ENCODE measurements at regions not wholly inside any gene's neighbourhood (a gene's known extent, or its start where the extent isn't known, plus 50 kb on each side); places are given as distances from the start of the nearest gene placed in this dataset.

DNA sequence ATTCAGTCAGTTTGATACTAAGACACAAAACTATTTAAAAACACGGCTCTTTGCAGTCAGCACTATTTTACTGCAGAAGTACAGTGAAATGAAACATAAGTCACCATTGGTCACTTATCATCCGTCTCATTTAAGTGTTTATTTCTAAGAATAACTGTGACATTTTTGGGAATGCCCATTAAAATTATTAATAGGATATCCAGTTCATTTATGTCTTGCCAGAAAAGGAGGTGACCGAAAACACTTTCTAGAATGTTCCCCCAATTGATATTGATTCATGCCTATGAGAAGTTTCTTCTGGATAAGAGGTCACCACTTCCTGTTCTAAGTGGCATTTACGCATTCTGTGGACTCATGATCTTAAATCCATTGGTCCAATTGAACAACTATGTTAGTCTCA, 477.3 kb downstream of the LIG4 start:
- no peak for DNase-seq

DNA sequence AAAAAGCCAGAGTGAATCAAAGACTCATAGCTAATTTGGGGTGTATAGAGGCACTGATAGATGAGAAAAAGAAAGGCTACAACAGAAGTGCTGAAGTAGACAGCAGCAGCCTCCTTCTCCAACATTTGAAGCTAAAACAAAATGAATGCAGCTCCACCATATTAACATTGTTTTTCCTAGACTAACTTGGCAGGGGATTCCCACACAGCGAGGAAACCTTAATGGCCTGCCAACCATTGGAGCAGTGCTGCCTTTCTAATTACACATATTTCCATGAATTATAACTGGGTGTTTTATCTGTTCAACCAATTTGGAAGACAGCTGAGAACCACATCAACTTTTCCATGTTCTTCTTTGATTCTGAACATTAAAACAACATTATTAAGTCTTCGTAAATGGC, 478.6 kb downstream of the LIG4 start:
- DNase-seq = no peak

DNA sequence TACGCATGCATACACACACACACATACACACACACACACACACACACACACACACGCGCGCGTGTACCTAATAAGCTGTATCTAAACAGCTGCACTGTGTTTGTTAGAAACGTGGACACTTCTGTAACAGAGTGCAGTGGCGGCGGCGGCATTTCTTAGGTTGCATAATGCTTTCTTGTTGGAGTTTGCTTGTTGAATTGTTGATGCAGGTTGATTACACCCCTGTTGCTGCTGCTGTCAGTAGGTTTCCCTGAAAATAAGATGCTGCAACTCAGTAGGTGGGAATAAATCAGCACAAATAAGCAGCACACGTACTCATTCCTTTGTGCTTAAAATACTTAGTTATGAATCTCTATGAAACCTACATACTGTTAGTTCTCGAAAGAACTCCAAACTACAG, 479.2 kb downstream of the LIG4 start:
- no peak for DNase-seq

DNA sequence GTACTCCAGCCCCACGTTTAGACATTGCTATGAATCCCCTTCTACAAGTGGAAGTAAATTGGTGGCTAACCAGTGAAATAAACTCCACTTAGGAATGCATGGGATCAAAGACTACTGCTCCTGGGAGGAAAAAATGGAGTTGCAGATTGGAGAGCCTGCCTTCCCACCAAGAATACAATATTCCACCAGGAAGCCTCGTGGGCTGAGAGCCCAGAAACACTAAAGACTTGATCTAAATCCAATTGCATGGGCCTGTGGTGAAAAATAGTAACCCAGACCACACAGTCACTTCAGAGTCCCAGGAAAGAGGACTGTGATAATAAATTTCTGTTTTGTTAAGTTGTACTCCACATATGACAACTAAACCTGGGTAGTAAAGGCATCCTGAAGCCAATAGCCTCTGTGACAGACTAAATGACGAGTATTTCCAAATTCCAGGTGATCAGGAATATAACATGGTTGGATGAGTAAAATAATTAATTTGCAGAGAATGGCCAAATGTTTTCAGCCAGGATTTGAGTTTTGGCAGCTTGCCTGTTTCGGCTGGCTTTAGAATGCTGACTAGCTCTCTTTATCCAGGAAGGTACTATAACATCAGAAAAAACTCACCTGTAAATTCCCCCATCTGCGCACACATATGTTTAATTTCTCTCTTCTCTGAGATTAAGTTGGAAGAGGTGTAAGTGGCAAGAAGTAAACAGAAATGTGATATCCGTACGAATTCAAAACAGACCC, 480.3 kb downstream of the LIG4 start:
- peak; percentile 52 for DNase-seq

DNA sequence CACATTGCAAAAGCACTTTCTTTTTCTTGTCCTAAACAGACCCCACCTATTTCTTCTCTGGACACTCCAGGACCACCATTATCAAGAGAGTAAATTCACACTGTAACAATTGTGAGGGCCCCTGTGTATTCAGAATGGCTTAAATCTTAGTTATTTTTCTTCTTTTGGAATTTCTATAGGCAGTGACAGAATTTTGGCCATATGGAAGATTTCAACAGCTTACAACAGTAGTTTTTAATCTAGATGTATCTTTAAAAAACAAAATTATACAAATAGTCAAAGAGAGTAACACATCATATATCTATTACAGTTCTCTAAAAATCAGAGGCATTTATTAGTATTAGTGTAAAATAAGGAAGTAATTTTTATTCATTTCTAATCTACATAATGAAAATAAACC, 482.1 kb downstream of the LIG4 start:
- no peak for DNase-seq

DNA sequence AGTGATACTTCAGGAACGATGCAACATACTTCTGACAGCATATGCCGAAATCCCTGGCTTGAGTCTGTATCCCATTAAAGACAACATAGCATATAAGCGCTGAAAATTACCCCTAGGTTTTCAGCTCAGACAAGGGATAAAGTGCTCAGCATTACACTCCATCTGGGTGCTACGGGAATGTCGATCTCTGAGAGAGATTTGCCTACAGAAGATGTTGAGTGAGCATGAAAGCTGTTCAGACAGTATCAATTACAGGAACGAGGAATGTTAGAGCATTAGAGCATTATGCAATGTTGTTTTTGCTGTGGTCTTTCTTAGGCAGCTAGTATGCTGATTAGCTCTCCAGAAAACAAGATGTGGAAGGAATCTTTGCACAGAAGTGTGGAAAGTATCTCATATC, 484.5 kb downstream of the LIG4 start:
- DNase-seq = no peak

DNA sequence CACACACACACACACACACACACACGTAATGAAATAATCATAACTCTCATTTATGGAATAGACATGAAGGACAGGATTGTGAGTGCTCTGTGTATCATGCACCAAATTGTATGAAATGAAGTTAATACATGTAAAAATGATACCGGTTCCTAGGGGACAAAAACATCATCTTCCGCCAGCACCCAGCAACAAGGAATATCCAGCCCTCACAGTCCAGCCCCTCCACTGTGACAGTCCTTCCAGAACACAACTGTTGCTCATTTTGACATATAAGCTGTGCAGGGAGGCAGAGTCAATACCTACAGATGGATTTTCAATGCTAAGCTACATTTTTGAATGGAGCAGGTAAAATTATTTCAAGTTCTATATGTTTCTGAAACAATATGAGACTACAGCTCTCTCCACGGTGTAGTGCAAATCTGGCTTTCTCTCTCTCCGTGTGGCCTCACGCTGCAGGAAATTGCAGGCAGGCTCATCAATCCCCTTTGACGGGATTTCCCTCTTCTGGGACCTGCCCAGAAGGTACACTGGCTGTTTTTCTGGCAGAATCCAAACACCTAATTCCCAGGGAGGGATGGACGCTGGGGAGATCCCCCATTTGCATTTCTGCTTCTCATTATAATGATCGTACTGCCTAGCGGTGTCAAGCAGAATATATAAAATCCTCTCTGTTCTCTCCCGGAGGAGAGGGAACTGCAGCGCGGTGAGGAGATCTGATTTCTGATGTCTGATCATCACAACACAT, 494.0 kb downstream of the LIG4 start:
- peak; percentile 39 for DNase-seq

DNA sequence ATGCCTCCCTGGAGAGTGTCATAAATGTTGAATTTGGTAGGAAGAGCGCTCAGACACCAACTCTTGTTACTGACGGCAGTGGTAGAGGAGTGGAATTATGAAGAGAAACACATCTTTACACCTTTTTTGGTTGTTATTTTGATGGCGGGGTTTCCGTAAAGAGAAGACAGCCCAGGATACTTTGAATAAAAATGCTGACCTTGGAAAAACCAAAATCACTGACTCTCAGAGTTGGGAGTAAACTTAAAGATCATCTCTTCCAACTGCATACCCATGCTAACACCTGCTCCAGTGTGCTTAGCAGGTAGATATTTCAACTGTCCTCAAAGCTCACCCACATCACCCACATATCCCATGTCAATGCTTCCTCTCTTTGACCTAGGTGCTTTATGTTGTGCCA, 498.6 kb downstream of the LIG4 start:
- DNase-seq = no peak

DNA sequence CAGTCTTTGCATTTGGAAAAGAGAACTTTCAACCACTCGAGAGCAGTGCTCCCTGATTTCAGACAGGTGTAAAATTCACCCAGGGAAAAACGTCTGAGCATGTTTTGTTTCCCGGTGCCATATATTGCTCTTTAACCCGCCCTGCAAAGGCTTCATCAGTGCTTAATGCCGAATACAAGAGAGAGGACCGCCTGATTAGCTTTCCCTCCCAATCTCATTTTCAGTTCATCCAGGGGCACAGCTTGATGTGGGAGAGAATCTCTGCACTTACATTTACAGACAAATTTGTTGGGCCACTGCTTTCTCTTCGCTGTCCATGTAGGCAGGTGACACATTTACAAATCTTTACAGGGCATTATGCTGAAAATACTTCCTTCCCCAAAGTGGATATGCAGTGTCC, 499.1 kb downstream of the LIG4 start:
- DNase-seq = no peak

DNA sequence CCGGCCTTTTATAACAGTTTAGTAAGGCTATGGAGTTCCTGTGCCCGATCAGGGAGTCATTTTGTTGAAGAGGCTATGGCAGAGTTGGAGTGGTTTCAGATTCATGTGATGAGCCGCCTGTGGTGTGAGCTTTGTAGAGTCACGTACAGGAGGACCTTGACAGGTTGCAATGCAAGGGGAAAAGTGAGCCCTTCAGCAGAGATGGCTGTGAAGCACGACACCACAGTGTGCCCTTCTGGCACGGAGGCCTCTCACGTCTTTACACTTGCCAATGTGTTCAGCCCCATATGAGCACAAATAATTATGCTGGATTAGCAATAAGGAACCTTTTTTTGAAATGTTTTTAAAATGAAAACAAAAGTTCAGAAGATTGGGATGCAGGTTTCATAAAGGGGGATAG, 499.8 kb downstream of the LIG4 start:
- no peak for DNase-seq

DNA sequence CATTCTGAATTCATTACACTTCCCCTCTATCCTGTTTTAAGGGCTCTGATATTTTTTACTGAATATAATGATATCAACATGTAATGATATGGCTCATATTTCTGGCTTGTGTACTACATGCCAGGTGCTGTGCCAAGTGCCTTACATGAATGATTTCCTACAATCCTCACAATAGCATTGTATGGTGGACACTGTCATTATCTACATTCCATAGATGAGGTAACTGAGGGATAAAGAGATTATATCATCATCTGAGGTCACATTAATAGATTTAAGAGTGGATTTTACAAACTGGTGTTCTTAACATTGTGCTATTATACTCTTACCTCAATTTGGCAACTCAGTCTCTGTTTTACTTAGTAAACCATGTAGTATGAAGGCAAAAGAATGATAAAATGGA, 502.0 kb downstream of the LIG4 start:
- DNase-seq = no peak

DNA sequence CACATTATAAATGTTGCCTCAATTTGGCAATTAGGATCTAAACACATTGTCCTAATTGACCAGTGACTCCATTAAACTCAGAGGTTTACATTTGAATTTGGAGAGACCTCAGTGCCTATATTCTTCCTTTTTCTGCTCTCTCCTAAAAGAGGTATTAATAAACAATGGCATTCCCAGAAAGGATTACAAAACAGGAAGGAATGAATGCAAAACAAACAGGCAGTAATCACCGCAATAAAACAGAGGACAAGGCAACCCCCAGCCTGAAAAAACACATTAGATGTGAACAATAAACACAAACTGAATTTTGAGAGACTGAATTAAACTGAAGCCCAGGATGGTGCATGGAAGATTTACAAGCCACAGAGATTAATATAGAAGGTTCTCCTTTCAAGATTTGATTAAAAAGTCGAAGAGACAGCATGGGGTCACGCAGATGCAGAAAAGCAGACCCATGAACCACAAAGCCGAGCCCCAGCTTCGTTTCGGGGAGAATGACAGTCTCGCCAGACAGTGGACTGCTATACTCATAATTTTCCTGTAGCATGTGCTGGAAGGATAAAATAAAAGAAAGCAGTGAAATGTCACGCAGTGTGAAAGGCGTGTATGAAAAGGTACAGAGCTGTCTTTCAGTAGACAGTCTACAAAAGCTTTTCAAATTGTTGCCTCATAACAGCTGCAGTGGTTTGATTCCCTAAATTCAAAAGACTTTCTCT, 503.0 kb downstream of the LIG4 start:
- peak; percentile 32 for DNase-seq

DNA sequence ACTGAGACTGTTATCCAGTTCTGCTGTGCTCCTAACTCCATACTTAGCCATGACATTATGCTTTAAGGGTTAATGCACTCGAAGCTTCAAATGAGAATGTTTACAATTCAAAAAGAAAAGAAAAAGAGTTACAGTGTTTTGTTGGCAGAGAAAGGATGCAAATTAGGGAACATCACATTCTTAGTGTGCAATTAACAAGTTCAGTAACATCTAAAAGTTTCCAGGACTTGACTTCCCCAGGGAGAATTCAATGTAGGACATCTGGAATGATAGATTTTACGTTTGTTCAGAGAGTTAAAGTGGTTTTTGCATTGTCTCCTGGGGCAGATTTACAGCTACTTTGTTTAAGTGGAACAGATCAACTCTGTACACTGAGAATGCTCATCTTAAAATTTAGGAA, 525.2 kb downstream of the LIG4 start:
- DNase-seq = no peak

DNA sequence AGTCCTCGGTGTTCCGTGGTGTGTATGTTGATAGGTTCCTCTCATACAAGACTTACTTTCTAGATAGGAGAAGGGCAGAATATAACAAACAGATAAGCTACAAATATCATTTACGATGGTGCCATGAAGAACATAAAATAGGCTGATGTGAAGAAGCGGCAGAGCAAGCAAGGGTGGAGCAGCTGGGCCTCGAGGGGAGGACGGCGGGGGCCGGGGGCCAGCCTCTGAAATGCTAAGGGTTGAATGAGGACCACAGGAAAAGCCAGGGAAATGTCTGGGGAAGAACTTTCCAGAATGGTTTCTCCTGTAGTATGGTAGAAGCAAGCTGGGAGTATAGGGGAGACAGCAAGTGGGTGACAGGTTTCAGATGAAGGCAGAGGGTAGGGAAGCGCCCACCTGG, 529.5 kb downstream of the LIG4 start:
- no peak for DNase-seq

DNA sequence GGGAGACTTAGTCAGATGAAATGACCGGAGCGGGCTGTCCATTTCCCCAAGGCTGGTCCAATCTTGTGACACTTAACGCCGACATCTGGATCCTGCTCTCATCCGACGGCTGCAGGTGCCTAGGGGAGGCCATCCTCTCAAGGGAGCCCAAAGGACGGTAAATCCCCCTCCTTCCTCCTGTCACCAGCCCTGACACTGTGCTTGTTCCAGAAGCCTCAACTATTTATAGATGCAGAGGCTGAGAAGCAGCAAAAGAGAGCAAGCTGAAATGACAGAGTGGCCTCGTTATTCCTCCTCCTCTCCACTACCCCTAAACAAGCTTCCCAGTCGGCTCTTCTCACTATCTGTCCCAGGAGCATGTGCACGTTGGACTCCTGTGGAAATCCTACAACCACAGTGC, 533.7 kb downstream of the LIG4 start:
- DNase-seq = no peak

DNA sequence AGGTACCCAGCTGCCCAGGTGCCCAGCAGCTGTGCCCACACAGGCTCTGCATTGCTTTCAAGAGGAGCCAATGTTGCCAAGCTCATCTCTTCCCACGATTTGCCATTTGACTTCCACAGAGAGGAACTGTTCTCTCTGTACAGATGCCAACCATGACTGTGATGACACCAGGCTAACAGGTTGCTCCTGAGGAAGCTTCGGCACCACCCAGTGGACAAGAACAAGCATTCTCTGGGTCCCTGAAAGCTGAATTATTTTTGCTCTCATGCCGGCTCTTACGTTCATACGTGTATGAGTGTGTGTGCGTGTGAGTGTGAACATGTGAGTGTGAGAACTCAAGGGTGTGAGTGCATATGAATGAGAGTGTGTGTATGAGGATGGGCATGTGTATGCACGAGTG, 535.2 kb downstream of the LIG4 start:
- peak; percentile 58 for DNase-seq

DNA sequence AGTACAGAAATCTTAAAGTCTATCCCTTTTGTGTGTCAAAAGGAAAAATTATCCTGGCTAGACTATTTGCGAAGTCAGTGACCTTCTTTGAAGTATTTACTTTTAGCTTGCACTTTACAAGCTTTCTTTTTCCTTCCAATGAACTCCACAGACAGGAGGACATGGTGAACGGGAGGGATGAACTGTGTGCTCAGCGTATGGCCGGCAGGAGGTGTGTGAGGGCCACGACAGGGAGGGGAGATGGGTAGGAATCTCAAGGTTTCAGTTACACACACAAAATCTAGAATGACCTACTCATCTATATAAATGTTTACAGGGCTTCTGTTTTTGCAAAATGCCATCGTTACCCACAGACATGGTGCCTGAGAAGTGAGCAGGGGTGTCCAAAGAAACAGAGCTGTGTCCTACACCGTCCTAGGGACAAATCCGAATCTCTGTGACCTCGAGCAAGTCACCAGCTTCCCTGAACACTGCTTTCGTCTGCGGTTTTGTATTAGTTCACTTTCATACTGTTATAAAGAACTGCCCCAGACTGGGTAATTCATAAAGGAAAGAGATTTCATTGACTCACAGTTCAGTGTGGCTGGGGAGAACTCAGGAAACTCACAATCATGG, 537.2 kb downstream of the LIG4 start:
- DNase-seq = no peak

DNA sequence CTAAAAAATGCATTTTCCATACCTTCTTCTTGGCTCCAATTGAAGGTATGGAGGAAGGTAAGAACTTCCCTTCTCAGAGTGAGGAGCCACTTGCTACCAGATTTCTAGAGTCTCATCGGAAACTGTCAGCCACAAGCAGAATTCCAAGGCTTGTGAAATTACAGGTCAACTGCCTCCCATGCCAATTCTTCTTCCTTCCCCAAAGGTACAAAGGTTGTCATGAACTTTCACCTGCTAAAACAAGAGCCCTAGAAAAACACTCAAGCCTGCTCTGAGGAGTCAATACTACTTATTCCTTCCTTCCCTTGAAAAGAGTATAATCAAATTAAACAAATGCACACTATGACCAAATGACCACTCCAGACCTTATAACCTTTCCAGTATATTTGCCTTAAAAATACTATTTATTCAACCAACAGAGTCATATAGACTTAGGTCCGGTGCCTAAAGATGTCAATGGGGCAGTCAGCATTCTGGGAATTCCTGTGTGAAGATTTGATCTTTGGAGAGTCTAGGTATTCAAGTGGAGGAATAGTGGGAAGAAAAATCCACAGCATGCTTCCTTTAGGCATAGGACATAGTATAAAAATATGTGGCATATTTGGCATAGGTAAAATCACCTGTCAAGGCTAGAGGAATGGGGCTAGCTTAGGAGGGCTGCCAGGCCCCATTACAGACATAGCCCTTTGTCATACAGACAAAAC, 539.3 kb downstream of the LIG4 start:
- no peak for DNase-seq

DNA sequence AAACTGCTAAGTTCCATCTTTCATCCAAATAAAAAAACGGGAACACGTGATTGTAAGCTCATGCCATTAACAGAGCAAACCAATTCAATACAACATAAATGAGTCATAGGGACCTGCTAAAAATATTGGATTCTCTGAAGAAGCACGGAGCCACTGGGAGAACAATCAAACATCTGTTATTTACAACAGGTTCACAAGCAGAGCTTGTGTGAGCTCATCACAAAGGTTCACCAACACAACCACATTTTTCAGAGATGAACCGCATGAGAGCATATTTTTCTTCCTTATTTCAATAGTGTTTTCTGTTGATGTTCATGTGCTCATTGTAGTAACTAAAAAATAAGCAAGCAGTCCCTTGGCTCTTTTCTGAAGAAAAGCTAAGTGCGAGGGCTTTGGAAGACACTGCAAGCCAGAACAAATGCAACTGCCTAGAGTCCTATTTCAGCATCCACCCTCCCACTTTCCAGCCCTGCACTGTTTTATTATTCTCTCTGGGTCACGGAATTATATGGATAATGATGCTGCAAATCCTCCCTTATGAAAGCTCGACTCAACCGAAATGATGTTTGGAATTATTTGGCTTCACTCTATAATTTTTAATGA, 545.8 kb downstream of the LIG4 start:
- peak; percentile 22 for DNase-seq

DNA sequence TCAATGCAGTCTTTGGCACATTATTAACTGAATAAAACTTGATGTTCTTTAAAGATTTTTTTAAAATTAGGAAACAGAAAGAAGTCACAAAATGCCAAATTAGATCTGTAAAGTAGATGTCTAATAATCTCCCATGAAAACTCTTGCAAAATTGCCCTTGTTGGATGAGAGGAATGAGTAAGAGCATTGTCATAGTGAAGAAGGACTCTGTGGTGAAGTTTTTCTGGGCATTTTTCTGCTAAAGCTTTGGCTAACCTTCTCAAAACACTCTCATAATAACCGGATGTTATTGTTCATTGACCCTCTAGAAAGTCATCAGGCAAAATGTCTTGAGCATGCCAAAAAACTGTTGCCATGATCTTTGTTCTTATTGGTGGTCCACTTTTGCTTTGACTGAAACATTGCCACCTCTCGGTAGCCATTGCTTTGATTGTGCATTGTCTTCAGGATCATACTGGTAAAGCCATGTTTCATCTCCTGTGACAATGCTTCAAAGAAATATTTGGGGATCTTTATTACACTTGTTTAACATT, 549.3 kb downstream of the LIG4 start:
- DNase-seq = no peak

DNA sequence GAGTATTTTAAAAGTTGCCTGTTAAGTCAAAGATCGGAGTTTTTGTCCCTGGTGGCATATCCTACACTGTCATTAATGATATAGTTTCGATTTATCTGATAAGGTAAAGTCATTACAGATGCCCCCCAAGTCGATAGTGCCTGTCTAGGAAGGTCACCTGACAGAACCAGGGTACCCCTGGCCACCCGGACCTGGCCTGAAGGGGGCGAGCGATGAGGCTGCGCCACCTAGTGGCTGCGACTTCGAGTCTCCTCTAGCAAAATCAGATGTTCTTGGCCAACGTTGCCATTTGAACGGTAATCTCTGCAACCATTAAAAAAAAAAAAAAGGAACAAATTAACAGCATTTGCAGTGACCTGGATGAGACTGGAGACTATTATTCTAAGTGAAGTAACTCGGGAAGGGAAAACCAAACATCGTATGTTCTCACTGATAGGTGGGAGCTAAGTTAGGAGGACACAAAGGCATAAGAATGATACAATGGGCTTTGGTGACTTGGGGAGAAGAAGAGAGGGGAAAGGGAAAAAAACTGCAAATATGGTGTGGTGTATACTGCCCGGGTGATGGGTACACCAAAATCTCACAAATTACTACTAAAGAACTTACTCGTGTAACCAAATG, 565.1 kb downstream of the LIG4 start:
- DNase-seq = no peak

DNA sequence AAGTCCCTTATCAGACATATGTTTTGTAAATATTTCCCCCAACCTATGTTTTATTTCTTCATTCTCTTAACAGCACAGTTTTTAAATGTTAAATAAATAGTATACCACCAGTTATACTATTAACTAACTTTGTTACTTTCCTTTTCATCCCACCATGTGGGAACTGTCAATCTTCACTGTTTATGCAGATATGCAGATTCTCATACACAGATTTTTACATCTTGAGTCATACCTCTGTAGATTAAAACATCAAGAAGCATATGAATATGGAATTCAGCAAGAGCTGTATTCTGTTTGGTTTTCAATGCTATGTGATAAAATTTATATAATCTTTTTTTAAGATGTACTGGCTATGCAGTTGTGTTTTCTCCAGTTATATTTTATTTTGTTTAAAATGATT, 566.3 kb downstream of the LIG4 start:
- DNase-seq = no peak
